HEK293 (cell line): ENCODE measurements at regions not wholly inside any gene's neighbourhood (a gene's known extent, or its start where the extent isn't known, plus 50 kb on each side); places are given as distances from the start of the nearest gene placed in this dataset.
A peak's percentile ranks its signal among the peaks of the same experiment; 100 is the strongest.

ENCODE experiments used
- CTCF ChIA-PET: fragments of 350-600 bp; formaldehyde crosslinking; extraction: SDS; loops from one replicate; lab custom pipeline; 2021; ENCODE audit warnings: antibody characterized with exemption; lab: Yijun Ruan, JAX
- POLR2A ChIA-PET: fragments of 300-600 bp; formaldehyde crosslinking; extraction: SDS; loops from one replicate; lab custom pipeline; 2020; ENCODE audit warnings: antibody characterized with exemption, inconsistent platforms; lab: Yijun Ruan, JAX
- H3K27ac ChIP-seq: fragments of 200-500 bp; sonication (Bioruptor generic); 2 replicates; pipeline ENCODE4 v1.5.1; 2014; ENCODE audit warnings: low read depth, low read length, control low read depth, inconsistent platforms; ENCODE audit errors: extremely low read depth
- H3K36me3 ChIP-seq, 2 experiments: fragments of 200-500 bp in 1 of 2; sonication (Bioruptor generic) in 1 of 2; 1 replicate in 1 of 2; 2 replicates in 1 of 2; pipeline ENCODE4 v1.5.1; 2014 to 2017; ENCODE audit warnings: inconsistent platforms in 2 of 2, low read length in 2 of 2; ENCODE audit not compliant: control insufficient read depth in 2 of 2, insufficient read depth in 1 of 2
- H3K4me1 ChIP-seq: fragments of 200-500 bp; sonication (Bioruptor generic); 2 replicates; pipeline ENCODE4 v1.5.1; 2014; ENCODE audit warnings: mild to moderate bottlenecking, low read length, inconsistent platforms; ENCODE audit not compliant: control insufficient read depth, insufficient read depth
- H3K4me3 ChIP-seq: 2 replicates; pipeline ENCODE4 v1.5.1; 2011; ENCODE audit warnings: low read depth, mild to moderate bottlenecking, control low read depth, low read length, moderate library complexity
- H3K9me3 ChIP-seq: fragments of 200-500 bp; sonication (Bioruptor generic); 2 replicates; pipeline ENCODE4 v1.5.1; 2014; ENCODE audit warnings: low read depth, low read length, inconsistent platforms; ENCODE audit not compliant: control insufficient read depth, insufficient read depth
- EGR2 ChIP-seq: fragments of 450-650 bp; formaldehyde crosslinking; IDR thresholded peaks from 2 replicates; pipeline ENCODE4 v1.5.1; 2016; ENCODE audit warnings: low read depth, missing biosample characterization, missing genetic modification characterization
- PRDM10 ChIP-seq: fragments of 450-650 bp; formaldehyde crosslinking; IDR thresholded peaks from 2 replicates; pipeline ENCODE4 v1.5.1; 2016; ENCODE audit warnings: missing biosample characterization, missing genetic modification characterization
- TRIM28 ChIP-seq: IDR thresholded peaks from 2 replicates; pipeline ENCODE4 v1.6.1; 2011; ENCODE audit warnings: low read length, control low read depth, borderline replicate concordance
- ZBTB8A ChIP-seq: fragments of 450-650 bp; formaldehyde crosslinking; IDR thresholded peaks from 2 replicates; pipeline ENCODE4 v1.5.1; 2016; ENCODE audit warnings: missing biosample characterization, missing genetic modification characterization
- ZFHX2 ChIP-seq: fragments of 450-650 bp; formaldehyde crosslinking; conservative IDR thresholded peaks from 2 replicates; pipeline ENCODE4 v1.5.1; 2016; ENCODE audit warnings: missing biosample characterization, missing genetic modification characterization
- ZFP69B ChIP-seq: fragments of 450-650 bp; formaldehyde crosslinking; IDR thresholded peaks from 2 replicates; pipeline ENCODE4 v1.5.1; 2016; ENCODE audit warnings: missing biosample characterization, missing genetic modification characterization
- ZNF19 ChIP-seq: fragments of 450-650 bp; formaldehyde crosslinking; IDR thresholded peaks from 2 replicates; pipeline ENCODE4; 2016; ENCODE audit warnings: missing biosample characterization, missing genetic modification characterization, low read depth
- ZNF202 ChIP-seq: fragments of 450-650 bp; formaldehyde crosslinking; IDR thresholded peaks from 2 replicates; pipeline ENCODE4 v1.5.1; 2016; ENCODE audit warnings: missing biosample characterization, missing genetic modification characterization, borderline replicate concordance
- ZNF211 ChIP-seq: fragments of 450-650 bp; formaldehyde crosslinking; IDR thresholded peaks from 2 replicates; pipeline ENCODE4 v1.5.1; 2016; ENCODE audit warnings: low read depth, missing biosample characterization, missing genetic modification characterization
- ZNF274 ChIP-seq, 2 experiments: fragments of 200-500 bp in 1 of 2; fragments of 450-650 bp in 1 of 2; sonication (Bioruptor generic) in 1 of 2; formaldehyde crosslinking in 1 of 2; IDR thresholded peaks; 2 replicates each; pipeline versions ENCODE4 v1.5.1 to v1.6.1; 2014 to 2016; ENCODE audit warnings: borderline replicate concordance in 1 of 2, inconsistent platforms in 1 of 2, low read length in 1 of 2, missing biosample characterization in 1 of 2, missing genetic modification characterization in 1 of 2
- ZNF37A ChIP-seq: fragments of 450-650 bp; IDR thresholded peaks from 2 replicates; pipeline ENCODE4 v1.5.1; 2018; ENCODE audit warnings: missing biosample characterization, missing genetic modification characterization
- ZNF514 ChIP-seq: fragments of 450-650 bp; formaldehyde crosslinking; IDR thresholded peaks from 2 replicates; pipeline ENCODE4 v1.5.1; 2016; ENCODE audit warnings: missing biosample characterization, missing genetic modification characterization
- ZNF544 ChIP-seq: fragments of 450-650 bp; formaldehyde crosslinking; IDR thresholded peaks from 2 replicates; pipeline ENCODE4 v1.5.0; 2017; ENCODE audit warnings: missing biosample characterization, missing genetic modification characterization
- ZNF600 ChIP-seq: fragments of 450-650 bp; formaldehyde crosslinking; IDR thresholded peaks from 2 replicates; pipeline ENCODE4 v1.5.1; 2016; ENCODE audit warnings: missing biosample characterization, missing genetic modification characterization
- ZNF639 ChIP-seq: fragments of 450-650 bp; formaldehyde crosslinking; IDR thresholded peaks from 2 replicates; pipeline ENCODE4 v1.5.1; 2016; ENCODE audit warnings: missing biosample characterization, missing genetic modification characterization
- ZNF654 ChIP-seq: fragments of 450-650 bp; formaldehyde crosslinking; IDR thresholded peaks from 2 replicates; pipeline ENCODE4 v1.5.1; 2016; ENCODE audit warnings: low read depth, missing biosample characterization, missing genetic modification characterization
- ZNF660 ChIP-seq: fragments of 450-650 bp; IDR thresholded peaks from 2 replicates; pipeline ENCODE4 v1.5.1; 2018; ENCODE audit warnings: missing biosample characterization, mild to moderate bottlenecking, missing genetic modification characterization
- ZNF707 ChIP-seq: fragments of 450-650 bp; formaldehyde crosslinking; IDR thresholded peaks from 2 replicates; pipeline ENCODE4 v1.5.1; 2016; ENCODE audit warnings: missing biosample characterization, missing genetic modification characterization
- TF ChIP-seq, protein P1 (sequence below): fragments of 450-650 bp; formaldehyde crosslinking; IDR thresholded peaks from 2 replicates; pipeline ENCODE4 v1.5.1; 2016; ENCODE audit warnings: missing biosample characterization, missing genetic modification characterization
- TF ChIP-seq, protein P2 (sequence below): fragments of 450-650 bp; formaldehyde crosslinking; IDR thresholded peaks from 2 replicates; pipeline ENCODE4 v1.5.1; 2016; ENCODE audit warnings: missing biosample characterization, missing genetic modification characterization, low read depth
- TF ChIP-seq, protein P3 (sequence below): fragments of 450-650 bp; formaldehyde crosslinking; IDR thresholded peaks from 2 replicates; pipeline ENCODE4 v1.5.1; 2016; ENCODE audit warnings: missing biosample characterization, missing genetic modification characterization

DNA sequence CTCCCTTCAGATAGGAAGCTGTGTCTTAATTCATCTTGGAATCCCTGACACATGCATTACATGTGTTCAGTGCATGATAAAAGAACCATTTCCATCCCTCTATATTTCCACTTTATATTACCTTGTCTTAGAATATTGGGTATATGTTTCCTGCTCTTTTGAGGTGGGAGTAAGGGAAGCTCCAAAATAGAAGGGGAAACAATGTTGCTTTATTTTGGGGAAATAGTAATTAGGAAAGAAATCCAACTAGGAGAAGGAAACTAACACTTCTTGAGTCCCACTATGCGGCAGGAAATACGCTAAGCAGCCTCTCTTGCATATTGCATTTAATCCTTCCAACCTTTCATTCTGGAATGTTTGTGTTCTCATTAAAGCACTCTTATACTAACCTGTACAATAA is 89.4 kb upstream of the VAV3 start:
- H3K4me3 ChIP-seq, result no peak overlapping the region
- no peaks in the 10 kb centered on the region for H3K36me3 ChIP-seq
- ChIA-PET CTCF (interaction anchor here (0.7 kb wide), 1 partner anchor 23 kb away, joined by 3 read pairs; no protein-coding TSS in a partner anchor), POLR2A (no interaction called here)
- no peak overlapping the region for H3K27ac ChIP-seq
- peaks cover 5% of the 10 kb centered on the region for H3K4me1 ChIP-seq
- H3K9me3 ChIP-seq, result no peaks in the 10 kb centered on the region
- TF ChIP-seq ZNF544, result no peak
- TF ChIP-seq, protein P1, sequence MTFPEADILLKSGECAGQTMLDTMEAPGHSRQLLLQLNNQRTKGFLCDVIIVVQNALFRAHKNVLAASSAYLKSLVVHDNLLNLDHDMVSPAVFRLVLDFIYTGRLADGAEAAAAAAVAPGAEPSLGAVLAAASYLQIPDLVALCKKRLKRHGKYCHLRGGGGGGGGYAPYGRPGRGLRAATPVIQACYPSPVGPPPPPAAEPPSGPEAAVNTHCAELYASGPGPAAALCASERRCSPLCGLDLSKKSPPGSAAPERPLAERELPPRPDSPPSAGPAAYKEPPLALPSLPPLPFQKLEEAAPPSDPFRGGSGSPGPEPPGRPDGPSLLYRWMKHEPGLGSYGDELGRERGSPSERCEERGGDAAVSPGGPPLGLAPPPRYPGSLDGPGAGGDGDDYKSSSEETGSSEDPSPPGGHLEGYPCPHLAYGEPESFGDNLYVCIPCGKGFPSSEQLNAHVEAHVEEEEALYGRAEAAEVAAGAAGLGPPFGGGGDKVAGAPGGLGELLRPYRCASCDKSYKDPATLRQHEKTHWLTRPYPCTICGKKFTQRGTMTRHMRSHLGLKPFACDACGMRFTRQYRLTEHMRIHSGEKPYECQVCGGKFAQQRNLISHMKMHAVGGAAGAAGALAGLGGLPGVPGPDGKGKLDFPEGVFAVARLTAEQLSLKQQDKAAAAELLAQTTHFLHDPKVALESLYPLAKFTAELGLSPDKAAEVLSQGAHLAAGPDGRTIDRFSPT (tag by site-specific recombination), result no peak
- no peak for TF ChIP-seq TRIM28
- TF ChIP-seq ZNF211 (tag by site-specific recombination), result no peak
- TF ChIP-seq ZNF514 (tag by site-specific recombination), result no peak
- TF ChIP-seq, protein P2, sequence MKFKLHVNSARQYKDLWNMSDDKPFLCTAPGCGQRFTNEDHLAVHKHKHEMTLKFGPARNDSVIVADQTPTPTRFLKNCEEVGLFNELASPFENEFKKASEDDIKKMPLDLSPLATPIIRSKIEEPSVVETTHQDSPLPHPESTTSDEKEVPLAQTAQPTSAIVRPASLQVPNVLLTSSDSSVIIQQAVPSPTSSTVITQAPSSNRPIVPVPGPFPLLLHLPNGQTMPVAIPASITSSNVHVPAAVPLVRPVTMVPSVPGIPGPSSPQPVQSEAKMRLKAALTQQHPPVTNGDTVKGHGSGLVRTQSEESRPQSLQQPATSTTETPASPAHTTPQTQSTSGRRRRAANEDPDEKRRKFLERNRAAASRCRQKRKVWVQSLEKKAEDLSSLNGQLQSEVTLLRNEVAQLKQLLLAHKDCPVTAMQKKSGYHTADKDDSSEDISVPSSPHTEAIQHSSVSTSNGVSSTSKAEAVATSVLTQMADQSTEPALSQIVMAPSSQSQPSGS (tag by site-specific recombination), result no peak
- no peak for TF ChIP-seq ZFP69B (tag by site-specific recombination)
- TF ChIP-seq, protein P3, sequence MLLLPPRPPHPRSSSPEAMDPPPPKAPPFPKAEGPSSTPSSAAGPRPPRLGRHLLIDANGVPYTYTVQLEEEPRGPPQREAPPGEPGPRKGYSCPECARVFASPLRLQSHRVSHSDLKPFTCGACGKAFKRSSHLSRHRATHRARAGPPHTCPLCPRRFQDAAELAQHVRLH (tag by site-specific recombination), result no peak
- TF ChIP-seq ZNF600 (tag by site-specific recombination), result no peak
- TF ChIP-seq PRDM10, result no peak
- no peak for TF ChIP-seq ZNF274 (IDR thresholded peaks at IDR 0.05; ENCODE audit: low read length)
- no peak for TF ChIP-seq ZNF274 (tag by site-specific recombination; IDR thresholded peaks at IDR 0.05; ENCODE audit: borderline replicate concordance)
- TF ChIP-seq ZNF660 (tag by site-specific recombination), result no peak
- no peak for TF ChIP-seq ZNF707 (tag by site-specific recombination)
- no peak for TF ChIP-seq ZNF19 (tag by site-specific recombination)
- no peak for TF ChIP-seq ZNF654 (tag by site-specific recombination)
- no peak for TF ChIP-seq ZNF37A (tag by site-specific recombination)

DNA sequence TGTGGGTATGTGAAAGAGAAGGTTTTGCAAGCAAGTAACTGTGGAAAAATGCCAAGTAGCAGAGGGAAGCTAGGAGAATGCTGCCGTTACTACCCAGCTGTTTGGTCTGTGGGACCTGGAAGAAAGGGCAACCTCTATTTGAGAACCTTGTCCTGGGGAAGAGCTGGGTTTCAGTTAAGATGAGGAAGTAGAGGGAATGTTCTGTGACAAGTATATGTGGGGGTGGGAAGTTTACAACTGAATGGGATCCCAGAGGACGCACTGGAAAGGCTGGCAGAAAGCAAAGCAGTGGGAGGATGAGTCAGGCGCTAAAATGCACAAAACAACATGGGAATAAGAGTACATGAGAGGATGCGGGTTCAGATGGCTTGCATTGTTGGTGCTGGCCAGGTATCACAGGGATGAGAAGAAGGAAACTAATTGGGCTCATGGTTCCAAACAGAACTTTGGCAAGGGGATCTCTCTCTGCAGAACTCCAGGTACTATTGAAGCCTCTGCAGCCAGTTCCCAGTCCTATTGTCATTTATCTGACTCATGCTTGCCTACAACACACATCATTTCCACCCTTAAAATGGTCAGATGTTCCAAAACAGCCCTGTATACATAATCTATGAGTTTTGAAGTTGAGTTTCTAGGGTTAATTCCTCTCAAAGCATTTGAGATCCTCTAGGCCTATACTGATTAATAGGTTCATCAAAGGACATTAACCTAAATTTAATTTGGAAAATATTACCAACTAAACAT is 88.5 kb upstream of the VAV3 start:
- peak; percentile 68 for TF ChIP-seq EGR2 (tag by site-specific recombination)
- no peak for TF ChIP-seq ZNF202 (tag by site-specific recombination)
- peak; percentile 83 for TF ChIP-seq ZFHX2 (tag by site-specific recombination)
- TF ChIP-seq ZNF639, result no peak
- no peak for TF ChIP-seq ZBTB8A
- TF ChIP-seq, all 188 proteins: peak for 2
- ChIA-PET POLR2A (no interaction called here), CTCF (no interaction called here)
- Histone ChIP-seq H3K27ac (no peak overlapping the region), H3K36me3 (no peaks in the 10 kb centered on the region), H3K4me1 (peaks cover 5% of the 10 kb centered on the region), H3K9me3 (no peaks in the 10 kb centered on the region), H3K4me3 (no peak overlapping the region)
